HG02763 (cell line): ENCODE measurements at regions not wholly inside any gene's neighbourhood (a gene's known extent, or its start where the extent isn't known, plus 50 kb on each side); places are given as distances from the start of the nearest gene placed in this dataset.

Experiments
- ATAC-seq: cut with Tn5 transposase; IDR thresholded peaks from one replicate; pipeline ENCODE4 v1.9.1; 2021; ENCODE audit warnings: mild to moderate bottlenecking, moderate library complexity; ENCODE audit not compliant: unreplicated experiment

DNA sequence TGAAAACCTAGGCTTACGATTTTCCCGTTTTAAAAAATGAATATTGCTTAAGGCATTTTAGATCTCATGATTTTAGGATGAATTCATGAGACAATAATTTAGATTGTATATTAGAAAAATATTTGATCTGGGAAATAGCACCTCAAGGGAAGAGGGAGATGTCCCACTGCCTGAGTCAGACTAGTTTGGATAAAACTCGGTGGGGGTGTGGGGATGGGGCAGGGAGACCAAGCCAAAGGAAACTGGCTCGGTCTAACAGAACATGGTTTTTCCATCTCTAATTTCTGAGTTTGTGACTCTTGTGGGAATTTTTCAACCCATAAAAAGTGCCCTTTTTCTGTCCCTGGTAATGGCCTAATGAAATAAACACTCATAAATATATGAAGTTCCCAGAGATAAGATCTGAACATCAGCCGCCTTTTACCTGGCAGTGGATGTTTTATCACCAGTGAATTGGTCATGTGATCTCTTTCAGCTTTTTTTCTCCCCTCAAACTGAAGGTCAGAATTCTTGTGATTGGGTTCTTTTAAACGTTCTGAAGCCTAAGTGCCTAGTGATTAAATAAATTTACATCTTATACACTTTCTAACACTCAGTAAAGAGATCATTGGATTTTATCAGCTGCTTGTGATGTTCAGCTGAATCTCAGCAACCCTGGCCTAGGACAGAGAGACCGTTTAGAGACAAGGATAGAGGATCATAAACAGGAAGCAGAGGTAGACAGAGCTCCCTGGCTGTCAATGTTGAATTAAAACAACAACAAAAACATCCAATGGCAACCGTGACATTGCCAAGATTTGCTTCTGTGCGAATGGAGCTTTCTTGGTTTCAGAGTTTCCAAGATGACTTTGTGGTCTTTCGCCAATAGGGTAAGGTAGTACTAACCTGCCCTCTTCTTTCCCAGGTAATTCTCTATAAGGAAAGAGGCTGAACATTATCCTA lies 1038.2 kb downstream of the MCTP2 start:
- no peak for ATAC-seq

DNA sequence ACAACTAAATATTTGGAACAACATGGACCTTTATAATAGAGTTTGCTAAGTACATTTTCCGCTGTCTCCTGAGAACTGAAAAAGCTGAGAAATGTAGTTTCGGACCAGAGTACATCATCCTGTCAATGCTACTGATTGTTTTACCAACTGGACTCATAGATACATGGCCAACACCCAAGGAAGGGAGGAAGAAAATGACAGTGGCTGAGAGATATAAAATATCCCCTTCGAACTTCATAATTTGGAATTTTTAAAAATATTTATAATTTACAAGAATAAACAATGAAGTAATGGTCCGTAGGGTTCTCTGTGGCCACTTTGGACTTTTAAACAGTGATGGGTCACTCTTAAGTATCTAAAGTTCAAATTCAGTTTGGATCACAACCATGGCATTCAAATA lies 1042.7 kb downstream of the MCTP2 start:
- ATAC-seq, result no peak

DNA sequence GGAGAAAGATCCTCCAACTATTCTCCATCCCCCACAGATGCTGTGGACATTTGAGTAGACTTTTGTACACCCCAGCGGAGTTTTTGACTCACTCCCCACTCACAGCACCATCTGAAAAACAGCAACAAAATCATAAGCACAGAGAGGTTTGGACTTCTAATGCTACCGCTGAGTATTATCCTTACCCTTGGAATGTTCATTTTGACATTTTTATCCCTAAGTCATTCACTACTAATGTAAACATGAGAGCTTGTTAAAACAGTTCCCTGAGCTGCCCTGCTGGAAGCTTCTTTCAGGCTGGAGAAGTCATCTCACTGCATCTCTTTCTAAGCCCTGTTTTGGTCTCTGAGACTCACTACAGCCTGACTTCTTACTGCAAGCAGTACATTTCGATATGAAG lies 1045.9 kb downstream of the MCTP2 start:
- ATAC-seq, result no peak

DNA sequence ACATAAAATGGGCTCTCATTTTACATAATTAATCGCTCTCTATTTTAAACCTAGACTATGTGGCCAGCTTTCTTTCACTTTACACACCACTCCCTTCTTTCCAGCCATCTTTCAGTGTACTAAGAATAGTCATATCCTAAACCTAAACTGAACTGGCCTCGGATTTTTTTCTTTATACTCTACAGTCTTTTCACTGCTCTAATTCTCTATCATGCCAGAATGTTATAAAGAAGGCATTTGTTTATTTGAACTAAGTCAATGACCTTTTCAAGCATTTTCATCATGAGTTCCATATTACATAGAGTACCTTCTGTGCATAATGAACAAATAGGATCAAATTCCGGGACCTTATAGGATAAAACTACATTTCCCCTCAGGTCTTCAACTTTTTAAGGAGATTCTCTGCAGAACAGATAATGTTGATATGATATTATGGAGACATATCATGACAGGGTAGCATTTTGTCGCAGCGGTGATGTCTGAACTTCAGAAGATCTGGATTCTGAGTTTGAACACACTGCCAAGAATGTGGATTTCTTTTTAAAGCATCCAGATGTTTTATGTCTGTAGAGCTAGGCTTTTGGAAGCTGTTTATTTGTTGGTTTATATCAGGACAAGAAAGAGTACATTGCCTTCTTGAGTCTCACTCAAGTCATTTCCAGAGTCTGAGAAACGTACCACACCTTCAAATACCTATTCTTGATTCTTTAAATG lies 1047.3 kb downstream of the MCTP2 start:
- no peak for ATAC-seq

DNA sequence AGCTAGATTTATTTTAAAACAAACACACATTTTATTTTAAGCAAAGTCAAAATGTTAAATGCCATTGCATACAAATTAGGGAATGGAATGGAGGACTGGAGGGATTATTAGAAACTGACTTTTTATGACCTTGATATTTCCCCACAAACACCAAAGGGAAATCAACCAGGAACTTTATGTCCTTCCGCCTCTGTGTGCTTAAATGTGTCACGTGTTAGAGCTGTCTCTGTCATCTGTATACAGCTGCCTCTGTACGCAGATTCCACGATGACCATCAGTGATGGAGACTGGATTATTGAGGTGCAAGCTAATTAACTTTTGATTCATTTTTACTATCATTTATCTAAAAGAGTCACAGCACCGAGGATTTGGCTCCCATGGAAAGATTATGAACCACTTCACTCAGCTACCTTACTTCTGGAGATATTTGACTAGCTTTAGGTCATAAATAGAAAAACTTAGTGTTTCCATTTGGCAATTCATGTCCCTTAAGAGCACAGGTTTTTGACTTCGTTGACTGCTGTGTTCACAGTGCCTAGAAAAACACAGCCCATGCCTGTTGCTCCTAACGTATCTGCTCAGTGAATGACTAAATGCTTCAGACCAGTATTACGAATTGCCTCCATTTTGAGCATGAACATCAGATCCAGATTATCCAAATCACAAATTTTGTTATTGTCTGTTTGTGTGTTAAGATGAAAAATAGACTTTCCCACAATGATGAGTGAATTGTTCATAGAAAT lies 1048.1 kb downstream of the MCTP2 start:
- ATAC-seq, result no peak

DNA sequence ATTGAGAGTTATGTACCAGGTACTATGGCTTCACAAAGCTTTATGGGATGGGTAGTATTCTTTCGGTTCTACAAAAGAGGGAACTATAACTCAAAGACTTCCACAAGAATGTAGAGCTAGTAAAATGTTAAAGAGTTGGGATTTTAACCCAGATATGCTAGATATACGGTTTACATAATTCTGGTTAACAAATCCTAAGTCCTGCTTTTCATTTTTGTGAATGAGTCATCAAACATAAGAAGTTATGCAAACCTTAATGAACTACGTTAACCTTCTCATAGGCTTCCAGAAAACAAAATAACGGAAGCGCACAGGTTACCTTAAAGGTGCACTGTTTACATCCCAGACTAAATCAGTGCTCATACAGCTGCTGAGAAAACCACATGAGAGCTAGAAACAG lies 1049.3 kb downstream of the MCTP2 start:
- no peak for ATAC-seq

DNA sequence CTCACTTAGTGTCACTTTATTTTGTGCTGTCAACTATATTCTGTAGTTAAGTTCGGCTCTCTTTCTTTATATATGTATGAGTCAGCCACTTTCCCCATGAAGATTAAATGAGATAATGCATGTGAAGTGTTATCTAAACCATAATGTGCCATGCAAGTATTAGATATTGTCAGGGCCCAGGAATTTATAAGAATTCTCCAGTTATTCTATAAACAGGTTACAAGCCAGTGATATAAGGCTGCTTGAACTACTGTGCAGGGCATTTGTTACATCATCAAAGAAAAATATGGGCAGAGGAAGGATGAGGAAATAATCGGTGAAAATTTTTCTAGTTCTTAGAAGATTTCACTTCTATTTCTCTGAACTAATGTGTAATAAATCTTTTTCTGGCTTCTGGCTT lies 1049.0 kb upstream of the NR2F2 start:
- no peak for ATAC-seq

DNA sequence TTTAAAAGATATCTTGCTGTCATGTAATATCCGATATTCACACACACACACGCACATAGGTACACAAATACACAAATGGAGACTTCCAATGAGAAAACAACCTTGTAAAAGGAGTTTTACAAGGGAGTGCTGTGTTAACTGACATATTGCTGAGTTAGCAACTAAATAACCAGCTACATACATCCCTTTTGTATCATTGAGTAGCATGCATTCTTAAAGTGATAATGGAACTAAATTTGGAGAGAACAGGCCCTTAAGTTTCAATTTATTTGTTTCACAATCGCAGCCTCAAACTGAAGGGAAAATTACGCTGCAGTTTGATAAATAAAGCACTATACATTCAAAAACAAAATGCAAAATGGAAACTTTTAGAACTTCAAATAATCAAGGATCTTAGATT lies 1046.0 kb upstream of the NR2F2 start:
- ATAC-seq, result no peak

DNA sequence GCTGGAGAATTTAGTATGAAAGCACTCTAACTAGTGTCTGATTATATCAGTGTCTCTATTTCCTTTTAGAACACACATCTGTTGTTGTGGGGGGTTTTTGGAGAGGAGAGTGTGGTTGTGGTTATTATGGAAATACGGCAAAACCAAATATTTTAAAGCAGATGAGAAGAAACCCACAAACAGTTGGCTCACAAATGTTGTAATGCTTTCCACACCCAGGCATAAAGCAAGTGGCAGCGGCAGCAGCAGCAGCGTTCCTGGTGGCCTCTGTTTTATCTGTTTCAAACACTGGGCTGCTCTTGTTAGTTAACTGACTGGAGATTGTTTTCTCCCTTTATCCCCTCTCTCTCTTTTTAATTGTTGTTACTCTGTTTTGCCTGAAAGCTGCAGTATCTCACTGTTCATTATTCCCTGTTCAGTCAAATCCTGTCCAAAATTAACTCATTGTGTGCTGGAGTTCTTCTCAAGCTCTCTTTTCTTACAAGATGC lies 1045.5 kb upstream of the NR2F2 start:
- no peak for ATAC-seq

DNA sequence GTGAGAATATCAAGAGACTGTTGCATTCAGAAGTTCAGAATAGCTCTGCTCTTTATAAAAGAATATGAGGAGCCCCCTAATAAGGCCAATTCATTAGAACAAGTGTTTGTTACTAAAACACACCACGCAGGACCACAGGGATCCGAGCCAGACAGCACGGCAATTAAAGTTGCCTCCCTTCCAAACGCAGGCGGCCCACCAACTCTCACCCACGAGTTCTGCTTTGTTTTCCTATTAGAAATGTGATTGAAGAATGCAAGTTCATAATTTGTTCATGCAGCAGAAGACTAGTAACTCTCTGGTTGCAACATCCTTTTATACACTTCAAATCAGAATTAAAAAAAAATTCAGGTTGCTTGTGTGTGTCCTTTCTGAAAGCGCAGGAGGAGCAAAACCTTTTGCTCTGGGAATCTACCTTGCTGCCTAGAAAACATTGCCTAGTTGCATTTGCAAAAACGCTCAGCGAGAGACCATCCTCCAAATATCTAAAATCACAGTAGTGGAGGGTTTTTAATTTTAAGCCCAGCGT lies 1044.1 kb upstream of the NR2F2 start:
- ATAC-seq, result no peak

DNA sequence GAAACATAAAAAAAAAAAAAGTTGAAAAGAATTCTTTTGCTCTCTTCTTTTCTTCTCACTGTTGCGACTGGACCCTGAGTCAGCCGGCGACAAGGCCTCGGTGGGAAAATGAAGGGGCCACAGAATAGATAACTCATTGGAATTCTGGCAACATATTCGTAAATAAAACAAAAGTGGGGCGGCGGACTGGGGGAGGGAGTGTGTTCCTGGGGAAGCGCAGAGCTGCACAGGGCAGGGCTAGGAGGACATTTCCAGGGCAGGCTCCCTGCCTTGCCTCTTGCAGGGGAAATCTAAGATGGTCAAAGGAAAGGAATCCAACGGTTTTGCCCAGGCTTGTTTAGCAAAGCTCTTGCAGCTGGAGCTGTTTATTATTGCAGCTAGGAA lies 1042.8 kb upstream of the NR2F2 start:
- no peak for ATAC-seq

DNA sequence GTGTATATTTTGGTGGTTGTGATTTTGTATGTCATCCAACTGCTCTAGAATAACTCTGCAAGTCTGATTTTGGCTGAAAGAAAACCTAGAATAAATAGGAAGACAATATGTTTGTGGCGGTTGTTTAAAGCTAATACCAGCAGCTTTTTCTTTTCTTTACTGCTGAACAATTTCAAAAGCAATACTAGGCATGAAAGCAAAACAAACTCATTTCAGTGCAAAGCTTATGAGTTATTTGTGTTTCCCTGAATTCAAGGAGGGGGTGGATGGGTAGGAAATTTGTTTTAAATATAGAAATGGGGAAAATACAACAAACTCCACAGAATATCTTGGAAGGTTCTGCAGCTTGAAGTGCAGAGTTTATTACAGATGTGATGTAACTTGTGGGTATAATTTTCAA lies 1041.9 kb upstream of the NR2F2 start:
- ATAC-seq, result no peak

DNA sequence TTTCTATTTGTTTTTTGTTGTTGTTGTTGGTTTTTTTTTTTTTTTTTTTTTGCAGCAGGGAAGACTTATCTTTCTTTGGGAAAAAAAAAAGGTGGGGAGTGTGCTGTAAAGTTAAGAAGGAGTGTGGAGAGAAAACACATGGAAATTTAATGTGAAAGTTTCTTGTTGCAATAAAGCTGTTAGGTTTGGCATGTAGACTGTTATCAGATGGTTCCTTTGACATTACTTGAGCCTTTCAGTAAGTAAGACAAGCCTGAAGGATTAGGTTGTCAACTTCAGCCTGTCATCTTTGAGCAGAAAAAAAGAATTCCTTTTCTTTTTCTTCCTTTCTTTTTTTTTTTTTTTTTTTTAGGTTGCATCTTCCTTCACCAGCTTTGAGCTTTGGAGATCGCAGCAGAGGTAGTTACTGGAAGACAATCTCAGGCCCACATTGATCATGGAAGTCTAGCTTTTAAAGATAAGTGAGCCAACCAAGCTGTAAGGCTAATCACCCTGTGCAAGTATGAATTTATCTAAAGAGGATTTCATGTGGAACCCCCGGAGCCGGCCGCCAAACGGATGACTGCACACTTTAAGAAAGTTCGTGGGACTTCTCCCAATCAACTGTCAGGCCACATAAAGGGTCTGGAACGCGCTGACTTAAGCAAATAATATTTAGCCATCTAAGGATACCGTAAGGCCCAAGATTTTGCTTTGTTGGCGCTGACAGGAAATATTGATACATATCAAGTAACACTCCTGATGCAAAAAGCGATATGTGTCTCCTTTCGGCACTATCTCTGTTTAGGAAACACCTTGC lies 1040.1 kb upstream of the NR2F2 start:
- no peak for ATAC-seq

DNA sequence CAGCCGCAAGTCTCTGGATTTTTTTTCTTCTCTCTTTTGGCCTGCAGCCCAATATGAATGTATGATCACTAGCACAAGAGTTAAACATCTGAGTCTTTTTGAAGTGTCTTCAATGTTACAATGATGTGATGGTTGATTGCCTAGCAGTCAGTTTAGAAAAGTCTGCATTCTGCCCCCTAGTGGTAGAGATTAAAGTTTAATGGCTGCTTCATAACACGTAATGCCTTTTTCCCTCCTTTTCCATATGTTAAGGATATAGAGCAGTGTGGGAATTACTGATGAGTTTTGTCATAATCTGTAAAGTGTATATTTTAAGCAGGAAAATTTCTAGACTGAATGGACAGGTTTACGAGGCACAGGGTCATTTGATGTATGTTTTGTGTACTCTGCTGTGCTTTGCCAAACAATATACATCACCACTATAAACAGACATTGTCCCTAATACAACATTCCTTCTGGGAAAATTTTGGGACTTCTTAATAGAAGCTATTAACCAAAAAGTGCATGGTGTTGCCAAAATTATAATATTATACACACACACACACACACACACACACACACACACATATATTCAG lies 1038.5 kb upstream of the NR2F2 start:
- ATAC-seq, result no peak

DNA sequence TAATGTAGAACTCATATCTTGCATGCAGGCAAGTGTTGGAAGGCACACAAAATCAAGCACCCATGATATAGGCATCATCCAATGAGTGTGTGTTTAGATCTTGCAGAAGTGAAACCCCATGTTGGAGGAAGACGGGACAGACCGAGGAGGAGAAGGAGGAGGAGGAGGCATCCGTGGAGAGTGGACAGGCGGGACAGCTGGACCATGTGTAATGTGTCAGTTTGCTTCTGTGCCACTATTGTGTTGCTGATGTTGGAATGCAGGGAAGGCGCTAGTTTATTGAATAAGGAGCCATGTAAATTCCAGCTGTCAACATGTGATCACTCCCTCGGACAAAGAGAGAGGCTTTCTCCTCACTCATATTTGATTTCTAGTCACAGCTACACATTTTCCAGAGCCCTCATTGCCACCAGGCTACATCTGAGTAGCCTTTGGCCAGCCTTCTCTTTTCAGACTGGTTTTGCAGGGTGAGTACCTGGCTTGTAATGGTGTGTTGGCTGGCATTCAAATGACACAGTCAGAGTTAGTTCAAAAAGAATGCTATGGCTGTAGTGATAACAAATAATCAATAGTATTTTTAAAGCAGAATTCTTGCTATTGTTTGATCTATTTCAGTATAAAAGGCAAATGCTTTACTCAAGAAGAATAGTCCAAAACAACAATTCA lies 1037.6 kb upstream of the NR2F2 start:
- ATAC-seq, result no peak

DNA sequence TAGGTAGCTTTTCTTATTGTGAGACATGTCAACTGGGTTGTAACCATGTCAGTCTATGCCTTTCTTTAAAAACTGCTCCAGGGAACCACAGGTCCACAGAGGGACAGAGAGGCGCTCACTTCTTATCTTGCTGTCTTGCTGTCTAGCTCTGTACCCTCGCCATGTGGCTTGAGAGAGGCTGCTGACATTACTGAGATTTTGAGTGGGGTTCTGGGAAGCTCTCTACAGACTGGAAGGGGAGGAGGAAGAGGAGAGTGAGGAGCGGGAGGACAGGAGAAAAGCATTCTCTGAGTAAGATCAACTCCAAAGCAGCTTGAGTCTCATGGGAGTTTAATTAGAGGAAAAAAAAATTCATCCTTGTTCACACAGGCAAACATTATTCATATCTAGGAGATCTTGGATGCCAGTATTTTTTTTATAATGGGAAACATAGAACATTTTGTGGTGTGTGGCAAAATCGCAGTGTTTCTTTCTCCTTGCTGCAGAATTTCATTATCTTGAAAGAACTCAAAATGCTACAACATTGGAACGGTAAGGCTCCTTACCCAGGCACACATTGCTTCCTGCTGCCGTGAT lies 1037.0 kb upstream of the NR2F2 start:
- no peak for ATAC-seq

DNA sequence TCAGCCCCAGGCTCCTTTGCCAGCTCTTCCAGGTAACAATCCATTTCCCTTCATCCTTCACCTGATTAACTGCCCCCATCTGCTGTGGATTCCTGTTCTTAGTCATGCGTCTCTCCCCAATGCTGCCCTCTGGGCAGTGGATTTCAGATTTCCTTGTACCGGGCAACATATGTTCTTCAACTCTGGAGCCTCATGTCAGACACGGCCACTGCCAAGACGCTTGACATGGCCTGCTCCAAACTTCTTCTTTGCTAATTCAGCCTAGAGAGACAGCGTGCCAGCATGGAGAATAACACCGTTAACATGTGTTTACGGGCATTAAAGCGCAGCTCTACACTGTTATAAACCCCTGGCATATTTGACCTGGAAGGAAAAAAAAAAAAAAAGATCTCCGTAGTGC lies 1035.1 kb upstream of the NR2F2 start:
- no peak for ATAC-seq

DNA sequence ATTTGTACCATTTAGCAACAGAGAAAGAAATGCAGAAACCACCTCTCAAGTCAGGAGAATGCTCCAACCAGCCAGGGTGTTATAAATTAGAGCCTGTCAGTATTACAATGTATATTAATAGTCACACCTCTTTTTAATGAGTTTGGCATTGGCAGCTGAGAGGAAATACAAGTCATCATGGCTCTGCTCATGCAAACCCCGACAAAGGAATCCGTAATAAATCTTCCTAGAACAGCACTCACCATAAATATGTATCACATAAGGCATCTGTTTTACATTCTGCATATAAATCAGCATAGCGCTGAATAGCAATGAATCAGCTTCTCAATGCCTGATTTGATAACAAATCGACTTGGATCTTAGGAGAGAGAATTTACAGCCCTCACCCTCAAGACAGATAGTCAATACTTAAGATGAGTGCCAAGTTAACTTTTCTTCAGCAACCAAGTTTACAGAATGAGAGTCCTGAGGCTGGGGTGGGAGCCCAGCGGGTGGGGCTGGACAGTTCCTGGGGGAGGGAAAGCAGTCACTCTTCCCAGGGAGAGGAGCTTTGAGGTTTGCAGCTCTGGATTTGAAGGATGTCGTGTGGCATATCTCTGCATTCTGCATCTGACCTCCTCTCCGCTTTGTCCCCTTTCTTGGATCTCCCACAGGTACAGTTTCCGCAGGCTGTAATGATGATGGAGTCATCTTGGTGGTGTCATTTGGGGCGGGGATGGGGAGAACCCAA lies 1034.4 kb upstream of the NR2F2 start:
- no peak for ATAC-seq

DNA sequence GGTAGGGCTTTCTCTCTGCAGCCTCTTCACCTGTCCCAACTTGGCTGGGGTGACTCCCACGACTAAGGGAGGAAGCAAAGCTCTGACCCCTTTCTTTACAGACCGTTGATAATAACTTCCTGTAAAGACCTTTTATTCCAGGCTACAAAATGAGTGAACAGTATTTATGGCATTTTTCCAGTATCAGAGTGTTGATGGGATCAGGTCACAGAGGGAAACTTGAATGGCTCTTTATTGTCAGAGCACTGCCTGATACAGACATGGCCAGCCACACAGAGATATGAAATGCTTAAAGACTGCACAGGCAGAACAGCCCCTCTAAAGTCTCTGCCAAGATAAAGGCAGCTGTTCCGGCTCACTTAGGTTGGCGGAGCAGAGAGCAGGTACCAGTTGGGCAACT lies 1033.9 kb upstream of the NR2F2 start:
- ATAC-seq, result no peak
